Activated T-cell treated with anti-CD3 and anti-CD28 coated beads for 24 hours (primary cell): ENCODE measurements at regions not wholly inside any gene's neighbourhood (a gene's known extent, or its start where the extent isn't known, plus 50 kb on each side); places are given as distances from the start of the nearest gene placed in this dataset.

Source experiments
- DNase-seq: peaks from one replicate; pipeline ENCODE4 v3.0.0-alpha.2; 2020; ENCODE audit warnings: low read depth

GRCh38 chr3:35488526-35488925, 150.8 kb upstream of the ARPP21 start:
- DNase-seq = no peak

GRCh38 chr3:35492841-35493240, 146.5 kb upstream of the ARPP21 start:
- no peak for DNase-seq

- DNase-seq = no peak
Measured at GRCh38 chr3:35498506-35499210, 140.7 kb upstream of the ARPP21 start.

- no peak for DNase-seq
Measured at GRCh38 chr3:35500641-35501350, 138.5 kb upstream of the ARPP21 start.

GRCh38 chr3:35502699-35503098, 136.6 kb upstream of the ARPP21 start:
- no peak for DNase-seq

- DNase-seq = no peak
Measured at GRCh38 chr3:35505181-35505580, 134.1 kb upstream of the ARPP21 start.

GRCh38 chr3:35505772-35506171, 133.6 kb upstream of the ARPP21 start:
- DNase-seq = no peak

- no peak for DNase-seq
Measured at GRCh38 chr3:35519936-35520335, 119.4 kb upstream of the ARPP21 start.

GRCh38 chr3:35521196-35521595, 118.1 kb upstream of the ARPP21 start:
- DNase-seq = no peak

- DNase-seq = no peak
Measured at GRCh38 chr3:35522450-35522849, 116.9 kb upstream of the ARPP21 start.

GRCh38 chr3:35523074-35523473, 116.3 kb upstream of the ARPP21 start:
- DNase-seq = no peak

- no peak for DNase-seq
Measured at GRCh38 chr3:35523838-35524237, 115.5 kb upstream of the ARPP21 start.

GRCh38 chr3:35524856-35525255, 114.5 kb upstream of the ARPP21 start:
- no peak for DNase-seq

- DNase-seq = no peak
Measured at GRCh38 chr3:35528728-35529127, 110.6 kb upstream of the ARPP21 start.

- no peak for DNase-seq
Measured at GRCh38 chr3:35529337-35529736, 110.0 kb upstream of the ARPP21 start.

GRCh38 chr3:35537265-35537664, 102.1 kb upstream of the ARPP21 start:
- no peak for DNase-seq

- no peak for DNase-seq
Measured at GRCh38 chr3:35544976-35545375, 94.3 kb upstream of the ARPP21 start.

- no peak for DNase-seq
Measured at GRCh38 chr3:35549690-35550089, 89.6 kb upstream of the ARPP21 start.

- no peak for DNase-seq
Measured at GRCh38 chr3:35562141-35562540, 77.2 kb upstream of the ARPP21 start.

GRCh38 chr3:35565048-35565447, 74.3 kb upstream of the ARPP21 start:
- no peak for DNase-seq
